GM20431 (cell line): ENCODE measurements at regions not wholly inside any gene's neighbourhood (a gene's known extent, or its start where the extent isn't known, plus 50 kb on each side); places are given as distances from the start of the nearest gene placed in this dataset.

Source experiments
- in situ Hi-C: fragments of 300-500 bp; cut with MseI, MboI; formaldehyde crosslinking; loops from one replicate; pipeline ENCODE4 v1.15.0; 2020; ENCODE audit warnings: low sequenced_read_pairs; ENCODE audit not compliant: unreplicated experiment

GRCh38 chr7:47150497-47151260, 431.2 kb downstream of the TNS3 start:
- in situ Hi-C loops = no loop called here

GRCh38 chr7:47149971-47150370, 431.9 kb downstream of the TNS3 start:
- in situ Hi-C loops = no loop called here

DNA sequence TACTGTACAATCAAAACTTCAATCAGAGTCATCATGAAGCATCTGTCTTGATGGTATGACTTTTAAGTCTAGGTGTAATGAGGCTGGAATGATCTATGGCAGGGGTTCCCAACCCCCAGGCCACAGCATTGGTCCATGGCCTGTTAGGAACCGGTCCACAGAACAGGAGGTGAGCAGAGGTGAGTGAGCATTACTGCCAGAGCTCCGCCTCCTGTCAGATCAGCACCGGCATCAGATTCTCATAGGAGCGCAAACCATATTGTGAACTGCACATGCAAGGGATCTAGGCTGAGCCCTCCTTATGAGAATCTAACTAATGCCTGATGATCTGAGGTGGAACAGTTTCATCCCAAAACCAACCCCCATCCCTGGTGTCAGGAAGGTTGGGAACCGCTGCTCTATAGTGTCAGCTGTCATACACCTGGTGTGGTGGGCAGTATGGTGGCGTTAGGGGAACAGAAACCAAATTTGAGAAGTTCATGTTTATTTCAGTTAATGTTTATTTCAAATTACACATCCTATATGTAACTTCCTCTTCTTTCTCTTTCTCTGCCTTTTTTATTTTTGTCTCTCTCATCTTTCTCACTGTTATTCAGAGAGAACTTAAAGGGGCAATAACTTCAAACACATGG, 432.6 kb downstream of the TNS3 start:
- in situ Hi-C loops = no loop called here

DNA sequence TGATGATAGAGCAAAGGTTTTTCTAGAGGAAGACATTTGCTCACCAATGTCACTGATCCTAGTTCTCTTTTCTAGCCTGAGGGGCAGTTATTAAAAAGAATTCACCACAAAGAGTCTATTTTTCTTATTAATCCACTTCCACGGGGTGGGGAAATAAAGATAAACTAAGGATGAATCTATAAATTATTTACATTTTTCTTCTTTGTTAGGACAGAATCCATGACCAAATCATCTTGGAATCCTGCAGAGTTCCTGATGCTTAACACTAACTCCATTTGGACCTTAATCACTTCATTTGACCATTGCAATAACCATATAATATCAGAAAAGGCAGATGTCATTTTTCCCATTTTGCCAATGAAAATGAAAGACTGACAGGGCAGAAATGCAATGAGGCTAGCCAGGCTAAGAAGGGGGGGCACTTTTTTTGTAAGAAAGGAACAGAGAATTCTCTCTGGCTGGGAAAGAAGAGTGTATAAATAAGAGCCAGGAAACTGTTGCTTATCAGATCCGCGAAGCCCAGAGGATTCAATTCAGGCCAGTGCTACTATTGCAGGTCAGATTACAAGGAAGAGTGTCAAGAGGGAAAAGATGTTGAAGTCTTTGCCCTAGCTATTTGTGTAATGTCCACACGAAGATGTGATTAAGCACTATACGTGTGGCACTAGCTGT, 433.2 kb downstream of the TNS3 start:
- in situ Hi-C loops = no loop called here

DNA sequence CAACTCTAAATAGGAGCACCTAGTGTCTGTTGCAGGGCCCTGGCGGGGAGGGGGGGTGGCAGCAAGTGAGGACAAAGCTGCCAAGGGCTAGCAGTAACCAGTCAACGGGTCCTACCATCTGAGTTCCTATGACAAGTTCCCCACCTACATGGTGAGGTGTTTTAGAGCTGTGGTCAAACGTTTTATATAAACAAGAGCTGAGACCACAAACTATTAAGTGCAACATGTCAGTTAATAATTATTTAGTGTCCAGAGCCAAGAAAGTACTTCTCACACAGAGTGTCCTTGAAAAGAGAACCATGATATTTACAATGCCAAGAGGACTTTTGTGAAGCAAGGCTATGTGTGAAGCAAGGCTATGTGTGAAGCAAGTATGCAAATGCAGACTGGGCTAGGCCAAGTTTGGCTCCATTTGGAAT, 434.7 kb downstream of the TNS3 start:
- in situ Hi-C loops = no loop called here

GRCh38 chr7:47145982-47146381, 435.9 kb downstream of the TNS3 start:
- in situ Hi-C loops = no loop called here

- in situ Hi-C loops = no loop called here
Observed at GRCh38 chr7:47145186-47145725, 436.7 kb downstream of the TNS3 start.

- in situ Hi-C loops = no loop called here
Observed at GRCh38 chr7:47143339-47143738, 438.6 kb downstream of the TNS3 start.

GRCh38 chr7:47142867-47143175, 439.1 kb downstream of the TNS3 start:
- in situ Hi-C loops = no loop called here

DNA sequence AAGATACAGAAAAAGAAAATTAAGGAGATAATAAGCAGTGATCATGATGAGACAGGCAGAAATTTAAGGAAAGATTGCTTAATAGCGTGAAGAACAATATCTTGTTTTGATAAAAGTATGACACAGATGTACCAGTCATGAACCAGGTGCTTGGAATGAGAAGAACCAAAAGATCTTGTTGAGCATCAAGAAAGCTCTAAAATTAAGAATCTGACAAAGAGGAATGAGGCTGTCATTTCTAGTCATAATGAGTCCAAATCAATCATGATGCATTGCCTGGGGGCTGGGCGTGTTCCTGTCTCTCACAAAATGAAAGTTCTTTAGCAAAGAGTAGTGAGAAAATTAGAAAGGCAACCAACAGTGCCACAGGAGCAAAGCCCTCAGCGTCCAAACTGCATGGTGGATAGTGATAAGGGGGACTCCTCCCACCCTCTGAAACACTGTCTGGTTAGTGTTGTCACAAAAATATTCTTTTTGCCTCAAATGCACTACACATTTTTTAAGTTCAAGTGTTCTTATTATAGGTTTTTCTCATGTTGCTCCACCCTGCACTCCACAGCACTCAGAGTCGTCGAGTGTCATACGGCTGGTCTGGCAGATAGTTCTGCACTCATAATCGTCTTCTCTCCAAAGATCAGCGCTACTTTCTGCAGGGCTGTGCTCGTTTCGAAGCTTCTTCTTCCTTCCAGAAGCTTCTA, 439.6 kb downstream of the TNS3 start:
- in situ Hi-C loops = no loop called here

- in situ Hi-C loops = no loop called here
Observed at GRCh38 chr7:47132471-47132870, 449.4 kb downstream of the TNS3 start.

DNA sequence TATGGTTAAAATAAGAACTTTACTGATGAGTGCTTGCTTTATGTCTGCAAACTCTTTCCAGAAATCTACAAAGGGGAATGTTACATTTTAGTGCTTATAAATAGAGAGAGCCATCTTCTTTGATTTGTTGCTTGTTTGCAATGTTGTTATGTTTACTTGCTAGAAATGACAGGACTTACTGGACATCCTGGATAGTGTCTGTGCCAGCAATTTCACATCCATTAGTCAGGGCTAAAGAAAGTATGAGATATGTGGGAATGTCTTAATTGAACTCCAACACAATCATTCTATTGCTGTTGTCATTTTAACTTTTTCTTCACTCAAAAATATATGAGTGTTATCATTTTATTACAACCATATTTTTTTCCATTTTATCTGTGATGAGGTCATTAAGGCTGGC, 453.2 kb downstream of the TNS3 start:
- in situ Hi-C loops = no loop called here

DNA sequence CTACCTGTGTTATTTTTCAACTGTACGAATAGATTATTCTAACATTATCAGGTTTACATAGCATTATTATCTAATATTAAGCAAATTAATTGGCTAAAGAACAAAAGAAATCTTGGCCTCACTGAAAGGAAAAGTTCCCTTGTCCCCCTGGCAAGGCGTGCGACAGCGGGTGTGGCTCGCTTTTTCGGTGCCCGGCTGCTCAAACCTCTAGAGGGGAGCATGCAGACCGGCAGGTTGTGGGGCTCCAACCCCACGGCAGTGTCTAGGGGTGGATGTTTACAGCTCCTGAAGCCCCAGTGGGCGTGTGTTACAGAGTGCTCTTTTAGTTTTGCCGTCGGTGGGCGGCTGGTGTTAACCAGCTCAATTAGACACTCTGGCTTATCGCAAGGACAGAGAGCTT, 456.4 kb downstream of the TNS3 start:
- in situ Hi-C loops = no loop called here

GRCh38 chr7:47119261-47119865, 462.5 kb downstream of the TNS3 start:
- in situ Hi-C loops = no loop called here

DNA sequence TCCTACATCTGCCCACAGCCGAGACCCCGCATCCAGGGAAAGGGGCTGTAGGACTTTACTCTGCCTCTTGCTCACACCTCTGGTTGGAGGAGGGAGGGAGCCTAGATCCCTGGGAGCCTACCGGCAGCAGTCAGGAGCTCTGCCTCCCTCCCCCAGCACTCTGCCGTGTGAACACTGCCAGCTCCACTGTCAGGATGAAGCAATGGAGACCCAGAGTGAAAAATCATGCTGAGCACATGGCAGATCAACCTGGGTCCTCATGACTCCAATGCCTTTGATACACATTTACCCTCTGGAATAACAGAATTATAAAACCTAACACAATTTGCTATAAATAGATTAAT, 477.7 kb downstream of the TNS3 start:
- in situ Hi-C loops = no loop called here

DNA sequence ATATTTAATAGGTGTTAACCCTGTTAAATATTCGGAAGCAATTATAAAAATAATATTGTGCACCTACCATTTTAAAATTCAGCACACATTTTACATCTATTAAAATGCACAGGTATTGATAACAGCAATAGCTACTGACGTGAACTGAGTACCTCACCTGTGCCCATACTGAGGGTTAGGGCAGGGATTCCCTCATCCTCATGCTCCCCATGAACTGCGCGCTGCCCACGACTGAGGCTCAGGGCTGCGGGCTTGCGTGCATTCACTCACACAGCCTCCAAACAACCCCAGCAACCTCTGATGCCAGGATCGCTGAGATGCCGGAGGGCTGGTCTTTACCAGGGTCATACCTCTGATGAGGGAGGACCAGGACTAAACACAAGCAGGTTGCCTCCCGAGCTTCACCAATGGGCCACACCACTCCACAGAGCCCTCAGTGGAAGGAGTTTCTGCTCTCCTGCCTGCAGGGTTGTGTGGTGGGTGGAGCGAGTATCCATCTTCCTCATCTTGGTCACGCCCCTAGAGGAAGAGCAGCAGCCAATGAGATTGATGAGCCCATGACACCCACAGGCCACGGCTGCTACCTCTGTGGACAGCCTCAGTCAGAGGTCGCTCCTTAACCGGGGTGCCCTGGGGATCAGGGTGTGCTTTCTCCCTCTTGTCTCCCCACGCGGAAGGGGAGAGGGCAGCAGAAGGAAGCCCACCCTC, 478.3 kb downstream of the TNS3 start:
- in situ Hi-C loops = no loop called here

- in situ Hi-C loops = no loop called here
Observed at GRCh38 chr7:47102331-47102841, 479.5 kb downstream of the TNS3 start.

DNA sequence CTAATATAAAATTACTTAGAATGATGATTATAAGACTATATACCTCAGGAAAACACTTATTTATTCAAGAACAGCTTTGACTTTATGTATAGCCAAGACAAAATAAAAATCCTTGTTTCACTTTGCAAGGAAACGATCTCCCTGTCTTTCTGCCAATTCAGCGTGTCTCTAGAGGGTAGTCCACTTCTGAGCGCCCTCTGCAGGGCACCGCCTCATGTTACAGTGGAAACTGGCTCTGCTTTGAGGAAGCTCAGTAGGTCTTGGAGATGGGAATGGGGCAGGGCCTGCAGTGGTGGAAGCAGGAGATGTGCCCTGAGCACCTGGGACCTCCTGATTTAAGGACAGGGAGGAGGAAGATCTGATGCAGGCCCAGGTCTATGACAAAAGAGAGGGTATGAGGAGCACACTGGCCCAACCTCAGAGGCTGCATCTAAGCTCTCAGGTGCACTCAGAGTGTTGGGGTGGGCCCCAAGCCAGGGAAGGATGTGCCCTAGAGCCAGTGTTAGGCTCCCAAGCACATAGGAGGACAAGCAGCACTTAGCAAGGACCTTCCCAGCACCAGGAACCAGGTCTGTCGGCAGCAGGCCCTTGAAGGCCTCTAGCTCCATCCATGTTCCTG, 481.0 kb downstream of the TNS3 start:
- in situ Hi-C loops = no loop called here

- in situ Hi-C loops = no loop called here
Observed at GRCh38 chr7:47100148-47100816, 481.6 kb downstream of the TNS3 start.
